HepG2 (cell line): ENCODE measurements at regions not wholly inside any gene's neighbourhood (a gene's known extent, or its start where the extent isn't known, plus 50 kb on each side); places are given as distances from the start of the nearest gene placed in this dataset.

ENCODE experiments used
- ATAC-seq: fragments of 200-7000 bp; cut with Tn5 transposase; 3 replicates; pipeline ENCODE4 v1.9.1; 2020; ENCODE audit warnings: mild to moderate bottlenecking, moderate library complexity
- BruUV-seq: library from RNA; stranded (reverse); fragments of 400-500 nt; replicated peaks from 2 replicates; lab custom pipeline; 2021; lab: Mats Ljungman, UMichigan
- CTCF ChIA-PET: fragments of 300-600 bp; formaldehyde crosslinking; extraction: SDS; loops from one replicate; lab custom pipeline; 2021; ENCODE audit warnings: low total read pairs, inconsistent platforms, low intra/inter-chr PET ratio; lab: Yijun Ruan, JAX
- POLR2A ChIA-PET: fragments of 350-600 bp; sonication (Branson Sonifier 250); formaldehyde crosslinking; loops from one replicate; lab custom pipeline; 2020; ENCODE audit warnings: antibody characterized with exemption, inconsistent platforms; lab: Yijun Ruan, JAX
- DNase-seq: peaks from one replicate; pipeline ENCODE4 v3.0.0-alpha.2; 2015; ENCODE audit warnings: low spot score
- FAIRE-seq: peaks from 3 replicates; lab custom pipeline; 2011; peaks lifted over from hg19 to GRCh38; lab: Jason Lieb, UNC
- H2AFZ ChIP-seq: one replicate; pipeline ENCODE4 v1.6.1; 2011; ENCODE audit warnings: low read length, inconsistent platforms
- H3K27ac ChIP-seq: fragments of 300-600 bp; 3 replicates; pipeline ENCODE4 v1.8.0; 2011; ENCODE audit warnings: mixed run types, mild to moderate bottlenecking, mixed read lengths, low read length, inconsistent platforms; ENCODE audit not compliant: insufficient read depth; ENCODE audit errors: extremely low read length
- H3K27me3 ChIP-seq, 2 experiments: fragments of 200-600 bp in 1 of 2; 2 replicates in 1 of 2; 3 replicates in 1 of 2; pipeline versions ENCODE4 v1.6.0 to v1.8.0; 2011; ENCODE audit warnings: low read length in 2 of 2, mild to moderate bottlenecking in 2 of 2, moderate library complexity in 2 of 2, inconsistent platforms in 1 of 2; ENCODE audit not compliant: insufficient read depth in 2 of 2, control insufficient read depth in 1 of 2
- H3K36me3 ChIP-seq, 2 experiments: fragments of 200-600 bp in 1 of 2; replicated peaks in 1 of 2; 2 replicates in 1 of 2; 3 replicates in 1 of 2; pipeline versions ENCODE4 v1.5.1 to v1.8.0; 2011; ENCODE audit warnings: low read length in 2 of 2, inconsistent platforms in 1 of 2; ENCODE audit not compliant: insufficient read depth in 2 of 2, control insufficient read depth in 1 of 2
- H3K4me1 ChIP-seq: 2 replicates; pipeline ENCODE4 v1.5.1; 2012; ENCODE audit warnings: low read length, inconsistent platforms; ENCODE audit not compliant: insufficient read depth
- H3K4me2 ChIP-seq: 2 replicates; pipeline ENCODE4 v1.6.0; 2011; ENCODE audit warnings: low read depth, low read length, inconsistent platforms
- H3K4me3 ChIP-seq, 3 experiments: fragments of 200-600 bp in 1 of 3; sonication (generic), shearing (Covaris generic) in 1 of 3; replicated peaks in 1 of 3; 2 replicates each; pipeline ENCODE4 v1.5.1; 2011 to 2016; ENCODE audit warnings: low read length in 3 of 3, inconsistent platforms in 2 of 3, low read depth in 2 of 3, mild to moderate bottlenecking in 2 of 3, control low read depth in 1 of 3, mixed read lengths in 1 of 3; ENCODE audit not compliant: insufficient read depth in 1 of 3
- H3K79me2 ChIP-seq: one replicate; pipeline ENCODE4 v1.6.1; 2011; ENCODE audit warnings: low read length, inconsistent platforms; ENCODE audit not compliant: insufficient read depth
- H3K9ac ChIP-seq: 2 replicates; pipeline ENCODE4 v1.6.0; 2011; ENCODE audit warnings: mild to moderate bottlenecking, low read depth, low read length, inconsistent platforms; ENCODE audit not compliant: insufficient read depth
- H3K9me3 ChIP-seq: 2 replicates; pipeline ENCODE4 v1.5.1; 2012; ENCODE audit warnings: mild to moderate bottlenecking, low read length
- H4K20me1 ChIP-seq: 2 replicates; pipeline ENCODE4 v1.6.0; 2011; ENCODE audit warnings: inconsistent platforms, mild to moderate bottlenecking, low read length, moderate library complexity; ENCODE audit not compliant: insufficient read depth
- ELK4 ChIP-seq: sonication (generic); formaldehyde crosslinking; IDR thresholded peaks from 2 replicates; pipeline ENCODE4 v1.9.0; 2021; ENCODE audit warnings: missing genetic modification reagents, borderline replicate concordance
- GATAD2A ChIP-seq: IDR thresholded peaks from 2 replicates; pipeline ENCODE4 v1.6.1; 2016
- KLF12 ChIP-seq: sonication (generic); formaldehyde crosslinking; IDR thresholded peaks from 2 replicates; pipeline ENCODE4 v1.4.0; 2020; ENCODE audit warnings: missing genetic modification reagents, borderline replicate concordance
- NFRKB ChIP-seq: fragments of 450-650 bp; IDR thresholded peaks from 2 replicates; pipeline ENCODE4 v1.6.1; 2017
- POLR2AphosphoS5 ChIP-seq: IDR thresholded peaks from 2 replicates; pipeline ENCODE4 v1.6.1; 2012; ENCODE audit warnings: low read depth, low read length
- SOX5 ChIP-seq: IDR thresholded peaks from 2 replicates; pipeline ENCODE4 v1.6.1; 2016; ENCODE audit warnings: borderline replicate concordance
- ZNF12 ChIP-seq: sonication (generic); formaldehyde crosslinking; IDR thresholded peaks from 2 replicates; pipeline ENCODE4 v1.5.0; 2020; ENCODE audit warnings: missing genetic modification reagents
- ZNF276 ChIP-seq: sonication (generic); formaldehyde crosslinking; IDR thresholded peaks from 2 replicates; pipeline ENCODE4 v1.4.0; 2020; ENCODE audit warnings: mild to moderate bottlenecking, low read depth, missing genetic modification reagents
- WGBS: methylation state at CpG from one replicate; pipeline ENCODE4 v1.1.6; 2017; ENCODE audit warnings: low lambda C conversion rate; 5-methylcytosine and 5-hydroxymethylcytosine counted together
- in situ Hi-C: cut with HindIII; loops from 2 replicates; pipeline ENCODE4 v1.10.0; 2017; ENCODE audit warnings: low pct_unique_long_range_greater_than_20kb; ENCODE audit not compliant: extremely low pct_ligation_motif_present
- intact Hi-C: fragments of 100-400 bp; cut with micrococcal nuclease; formaldehyde crosslinking; loops from one replicate; pipeline ENCODE4 v1.10.0; 2022; ENCODE audit not compliant: unreplicated experiment
- TF ChIP-seq, protein P1 (sequence below): sonication (generic); formaldehyde crosslinking; conservative IDR thresholded peaks from 2 replicates; pipeline ENCODE4 v1.4.0; 2020; ENCODE audit warnings: missing genetic modification reagents

DNA sequence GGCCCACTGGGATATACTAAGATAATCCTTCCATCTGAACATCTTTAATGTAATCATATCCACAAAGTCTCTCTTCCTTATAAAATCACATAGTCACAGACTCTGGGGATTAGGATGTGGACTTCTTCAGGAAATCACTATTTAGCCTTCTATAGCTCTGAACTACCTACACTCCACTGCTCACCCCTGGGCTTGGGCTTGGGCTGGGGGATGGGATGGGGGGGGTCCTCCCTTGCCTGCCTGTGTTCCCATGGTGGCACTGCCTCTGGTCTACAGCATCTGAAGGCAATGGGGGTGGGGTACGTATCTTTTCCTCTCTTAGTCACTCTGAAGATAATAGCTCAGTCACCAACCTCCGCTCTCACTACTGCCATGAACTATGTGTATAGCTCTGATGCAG is 67.8 kb upstream of the SERTM1 start:
- FAIRE-seq (no peak), DNase-seq (no peak), ATAC-seq (no peak)
- CTCF ChIA-PET: no interaction called here
- in situ Hi-C loops (no loop called here), intact Hi-C loops (no loop called here)
- no peaks in the 10 kb centered on the region for H3K4me1 ChIP-seq
- H3K36me3 ChIP-seq: no peaks in the 10 kb centered on the region
- no peaks in the 10 kb centered on the region for H3K79me2 ChIP-seq
- BruUV-seq: no TSS peak
- WGBS: 0% methylated on average over 2 of the region's 2 CpGs
- H3K27me3 ChIP-seq: no peaks in the 10 kb centered on the region
- no peaks in the 10 kb centered on the region for H4K20me1 ChIP-seq
- H3K27ac ChIP-seq: no peak overlapping the region
- TF ChIP-seq ELK4: no peak
- TF ChIP-seq ZNF276: no peak
- TF ChIP-seq, protein P1, sequence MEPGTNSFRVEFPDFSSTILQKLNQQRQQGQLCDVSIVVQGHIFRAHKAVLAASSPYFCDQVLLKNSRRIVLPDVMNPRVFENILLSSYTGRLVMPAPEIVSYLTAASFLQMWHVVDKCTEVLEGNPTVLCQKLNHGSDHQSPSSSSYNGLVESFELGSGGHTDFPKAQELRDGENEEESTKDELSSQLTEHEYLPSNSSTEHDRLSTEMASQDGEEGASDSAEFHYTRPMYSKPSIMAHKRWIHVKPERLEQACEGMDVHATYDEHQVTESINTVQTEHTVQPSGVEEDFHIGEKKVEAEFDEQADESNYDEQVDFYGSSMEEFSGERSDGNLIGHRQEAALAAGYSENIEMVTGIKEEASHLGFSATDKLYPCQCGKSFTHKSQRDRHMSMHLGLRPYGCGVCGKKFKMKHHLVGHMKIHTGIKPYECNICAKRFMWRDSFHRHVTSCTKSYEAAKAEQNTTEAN (CRISPR knock-in tag): no peak
- no peak for TF ChIP-seq NFRKB
- TF ChIP-seq POLR2AphosphoS5: no peak
- TF ChIP-seq KLF12 (CRISPR knock-in tag): no peak
- no peak for TF ChIP-seq SOX5 (CRISPR knock-in tag)
- no peak for TF ChIP-seq GATAD2A
- no peak for TF ChIP-seq ZNF12
- no peak overlapping the region for H2AFZ ChIP-seq
- H3K9ac ChIP-seq: no peak overlapping the region
- H3K4me3 ChIP-seq: no peak overlapping the region
- POLR2A ChIA-PET: no interaction called here
- no peak overlapping the region for H3K4me2 ChIP-seq
- H3K9me3 ChIP-seq: no peaks in the 10 kb centered on the region
